PC-3 (cell line): ENCODE measurements at regions not wholly inside any gene's neighbourhood (a gene's known extent, or its start where the extent isn't known, plus 50 kb on each side); places are given as distances from the start of the nearest gene placed in this dataset.

Source experiments
- ATAC-seq: fragments of 200-7000 bp; cut with Tn5 transposase; 2 replicates; pipeline ENCODE4 v1.9.1; 2020; ENCODE audit warnings: mild to moderate bottlenecking, moderate library complexity
- BruUV-seq: library from RNA; stranded (reverse); fragments of 400-500 nt; replicated peaks from 2 replicates; lab custom pipeline; 2021; lab: Mats Ljungman, UMichigan
- CTCF ChIA-PET: fragments of 300-600 bp; sonication (Branson Sonifier 250); formaldehyde crosslinking; loops from one replicate; lab custom pipeline; 2022; ENCODE audit warnings: antibody characterized with exemption; lab: Charles Lee
- POLR2A ChIA-PET: fragments of 300-600 bp; sonication (Branson Sonifier 250); formaldehyde crosslinking; loops from one replicate; lab custom pipeline; 2022; ENCODE audit warnings: antibody characterized with exemption; ENCODE audit not compliant: unreplicated experiment; lab: Charles Lee
- DNase-seq: peaks from one replicate; pipeline ENCODE4 v3.0.0-alpha.2; 2015
- H2AFZ ChIP-seq: fragments of 300-600 bp; sonication (generic); 2 replicates; pipeline ENCODE4 v1.6.0; 2016; ENCODE audit warnings: antibody characterized with exemption, low read length
- H3F3A ChIP-seq: fragments of 300-600 bp; sonication (generic); one replicate; pipeline ENCODE4 v1.6.0; 2017; ENCODE audit warnings: antibody characterized with exemption, low read length, control low read depth, mild to moderate bottlenecking; ENCODE audit not compliant: unreplicated experiment
- H3K27ac ChIP-seq: fragments of 300-600 bp; sonication (generic); 2 replicates; pipeline ENCODE4 v1.5.1; 2016; ENCODE audit warnings: mild to moderate bottlenecking, low read length
- H3K27me3 ChIP-seq: fragments of 300-600 bp; sonication (generic); 2 replicates; pipeline ENCODE4 v1.6.1; 2016; ENCODE audit warnings: low read length, mixed read lengths
- H3K36me3 ChIP-seq: fragments of 300-600 bp; sonication (generic); 2 replicates; pipeline ENCODE4 v1.6.1; 2016; ENCODE audit warnings: low read depth, mixed run types, low read length, mixed read lengths
- H3K4me1 ChIP-seq: fragments of 300-600 bp; sonication (generic); 2 replicates; pipeline ENCODE4 v1.5.1; 2016; ENCODE audit warnings: low read length; ENCODE audit not compliant: insufficient read depth
- H3K4me2 ChIP-seq: fragments of 300-600 bp; sonication (generic); 2 replicates; pipeline ENCODE4 v1.6.0; 2016; ENCODE audit warnings: low read length
- H3K4me3 ChIP-seq: fragments of 300-600 bp; sonication (generic); 2 replicates; pipeline ENCODE4 v1.5.1; 2016; ENCODE audit warnings: mild to moderate bottlenecking, low read length, mixed read lengths
- H3K79me2 ChIP-seq: fragments of 300-600 bp; sonication (generic); 2 replicates; pipeline ENCODE4 v1.6.1; 2017; ENCODE audit warnings: low read length, mixed read lengths
- H3K9ac ChIP-seq: fragments of 300-600 bp; sonication (generic); 2 replicates; pipeline ENCODE4 v1.6.0; 2016; ENCODE audit warnings: mild to moderate bottlenecking, low read length
- H3K9me2 ChIP-seq: fragments of 300-600 bp; sonication (generic); replicated peaks from 2 replicates; pipeline ENCODE4 v1.6.1; 2016; ENCODE audit warnings: mixed run types, low read length, mixed read lengths
- H3K9me3 ChIP-seq: fragments of 300-600 bp; sonication (generic); 2 replicates; pipeline ENCODE4 v1.6.1; 2016; ENCODE audit warnings: low read length, mixed read lengths
- H4K20me1 ChIP-seq: fragments of 300-600 bp; sonication (generic); 2 replicates; pipeline ENCODE4 v1.6.1; 2016; ENCODE audit warnings: low read length, mixed read lengths
- CTCF ChIP-seq: fragments of 300-600 bp; sonication (generic); conservative IDR thresholded peaks from 2 replicates; pipeline ENCODE4 v1.5.1; 2017; ENCODE audit warnings: antibody characterized with exemption, low read depth, mild to moderate bottlenecking, low read length
- EZH2 ChIP-seq: fragments of 300-600 bp; sonication (generic); IDR thresholded peaks from one replicate; pipeline ENCODE4 v1.6.1; 2017; ENCODE audit warnings: antibody characterized with exemption, mild to moderate bottlenecking, low read length; ENCODE audit not compliant: unreplicated experiment
- EZH2phosphoT487 ChIP-seq: fragments of 300-600 bp; sonication (generic); IDR thresholded peaks from 2 replicates; pipeline ENCODE4 v1.6.1; 2018; ENCODE audit warnings: mild to moderate bottlenecking, antibody characterized with exemption, low read length, borderline replicate concordance
- intact Hi-C: fragments of 100-400 bp; cut with micrococcal nuclease; formaldehyde crosslinking; loops from 2 replicates; pipeline ENCODE4 v1.9.0; 2023

DNA sequence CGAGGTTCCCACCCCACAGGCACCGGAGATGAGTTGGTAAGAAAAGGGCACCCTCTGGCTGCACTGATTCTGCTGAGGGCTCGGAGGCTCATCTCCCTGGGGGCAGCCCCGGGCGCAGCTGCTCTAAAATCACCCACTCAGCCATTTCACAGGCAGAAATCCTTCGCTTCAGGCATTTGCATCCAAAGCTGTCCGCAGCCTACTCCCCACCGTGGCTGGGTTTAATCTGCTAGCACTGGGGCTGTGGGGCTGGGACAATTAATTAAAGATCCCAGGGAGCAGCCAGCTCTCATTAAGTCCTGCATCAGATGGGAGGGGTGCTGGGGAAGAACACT lies 104.3 kb upstream of the PRR20G start:
- H3K4me1 ChIP-seq = peaks cover 2% of the 10 kb centered on the region; the same call in 1 of the 2 replicates
- H3K9ac ChIP-seq = no peak overlapping the region
- H3F3A ChIP-seq = no peaks in the 10 kb centered on the region
- ChIA-PET POLR2A (no interaction called here), CTCF (no interaction called here)
- no peak overlapping the region for H3K4me3 ChIP-seq
- H3K27ac ChIP-seq = no peak overlapping the region
- intact Hi-C loops = no loop called here
- BruUV-seq = no TSS peak
- ATAC-seq (no peak), DNase-seq (no peak)
- no peaks in the 10 kb centered on the region for H4K20me1 ChIP-seq
- TF ChIP-seq EZH2 (no peak), EZH2phosphoT487 (no peak), CTCF (no peak)
- no peaks in the 10 kb centered on the region for H3K27me3 ChIP-seq
- no peaks in the 10 kb centered on the region for H3K79me2 ChIP-seq
- H2AFZ ChIP-seq = no peak overlapping the region
- H3K4me2 ChIP-seq = no peak overlapping the region
- H3K36me3 ChIP-seq = no peaks in the 10 kb centered on the region
- H3K9me3 ChIP-seq = no peaks in the 10 kb centered on the region
- H3K9me2 ChIP-seq = no peaks in the 10 kb centered on the region

- intact Hi-C loops = no loop called here
- POLR2A ChIA-PET = no interaction called here
- Histone ChIP-seq H3K9ac (no peak overlapping the region), H4K20me1 (no peaks in the 10 kb centered on the region), H3K4me1 (peaks cover 2% of the 10 kb centered on the region; the same call in 1 of the 2 replicates), H3K9me2 (no peaks in the 10 kb centered on the region), H3K4me2 (no peak overlapping the region), H3K27ac (no peak overlapping the region), H3K79me2 (no peaks in the 10 kb centered on the region), H3K27me3 (no peaks in the 10 kb centered on the region), H3F3A (no peaks in the 10 kb centered on the region), H3K9me3 (no peaks in the 10 kb centered on the region), H3K36me3 (no peaks in the 10 kb centered on the region), H3K4me3 (no peak overlapping the region), H2AFZ (no peak overlapping the region)
- ATAC-seq (no peak), DNase-seq (no peak)
- CTCF ChIA-PET = no interaction called here
- TF ChIP-seq EZH2 (no peak), CTCF (no peak), EZH2phosphoT487 (no peak)
- no TSS peak for BruUV-seq
Measured at GRCh38 chr3:127391436-127392155, 103.8 kb upstream of the PRR20G start.

- Histone ChIP-seq H3K4me2 (no peak overlapping the region), H4K20me1 (no peaks in the 10 kb centered on the region), H3K27me3 (0 out of 2 replicates have a peak, but pooled peaks cover 4% of the 10 kb centered on the region), H3K9me3 (no peaks in the 10 kb centered on the region), H3F3A (no peaks in the 10 kb centered on the region), H3K9ac (no peak overlapping the region), H3K36me3 (no peaks in the 10 kb centered on the region), H3K27ac (no peak overlapping the region), H2AFZ (no peak overlapping the region), H3K4me3 (no peak overlapping the region), H3K9me2 (no peaks in the 10 kb centered on the region), H3K79me2 (no peaks in the 10 kb centered on the region), H3K4me1 (peaks cover 2% of the 10 kb centered on the region; the same call in 1 of the 2 replicates)
- TF ChIP-seq CTCF (no peak), EZH2 (no peak), EZH2phosphoT487 (no peak)
- ChIA-PET POLR2A (no interaction called here), CTCF (no interaction called here)
- no peak for DNase-seq
- no peak for ATAC-seq
- BruUV-seq = no TSS peak
- intact Hi-C loops = no loop called here
Measured at GRCh38 chr3:127390365-127391025, 102.6 kb upstream of the PRR20G start.
